Uterus (tissue), 3 donors: ENCODE measurements at regions not wholly inside any gene's neighbourhood (a gene's known extent, or its start where the extent isn't known, plus 50 kb on each side); places are given as distances from the start of the nearest gene placed in this dataset.

Experiments
- DNase-seq, 2 donors: peaks; one replicate each; pipeline ENCODE4 v3.0.0-alpha.2; 2019 to 2020
- H3K27ac ChIP-seq, 2 donors: fragments of 200-600 bp; sonication (generic); 1 replicate in 1 of 2; 2 replicates in 1 of 2; pipeline ENCODE4 v1.5.1; 2016 to 2018
- H3K27me3 ChIP-seq, 2 donors: fragments of 200-600 bp; sonication (generic); one replicate each; pipeline ENCODE4 v1.5.1; 2018 to 2019; ENCODE audit warnings: control low read depth in 1 of 2
- H3K36me3 ChIP-seq, 2 donors: fragments of 200-600 bp; sonication (generic); one replicate each; pipeline ENCODE4 v1.5.1; 2019; ENCODE audit warnings: control low read depth in 1 of 2
- H3K4me1 ChIP-seq, 2 donors: fragments of 200-600 bp; sonication (generic); one replicate each; pipeline ENCODE4 v1.5.1; 2018 to 2019; ENCODE audit warnings: control low read depth in 1 of 2
- H3K4me3 ChIP-seq, 2 donors: fragments of 200-600 bp; sonication (generic); 1 replicate in 1 of 2; 2 replicates in 1 of 2; pipeline ENCODE4 v1.5.1; 2018 to 2019; ENCODE audit warnings: mild to moderate bottlenecking in 1 of 2
- H3K9me3 ChIP-seq, 2 donors: fragments of 200-600 bp; sonication (generic); one replicate each; pipeline ENCODE4 v1.5.1; 2019; ENCODE audit warnings: control low read depth in 1 of 2
- POLR2A ChIP-seq, 2 donors: fragments of 450-650 bp; IDR thresholded peaks; one replicate each; pipeline ENCODE4 v1.6.1; 2016; ENCODE audit warnings: antibody characterized with exemption in 2 of 2, mild to moderate bottlenecking in 1 of 2, moderate library complexity in 1 of 2
- intact Hi-C: fragments of 100-400 bp; cut with DNase I; formaldehyde crosslinking; loops from one replicate; pipeline ENCODE4 v1.15.1; 2023; ENCODE audit warnings: low total_unique reads
- TF ChIP-seq, protein P1 (sequence below), 4 experiments: fragments of 200-600 bp in 2 of 4; fragments of 450-650 bp in 2 of 4; sonication (generic) in 2 of 4; IDR thresholded peaks; one replicate each; pipeline ENCODE4 v1.5.1; 2016 to 2019; ENCODE audit warnings: antibody characterized with exemption in 4 of 4, mild to moderate bottlenecking in 2 of 4, moderate library complexity in 1 of 4
- donor health status: DM: yes; HTN: yes; CAD: no.

- TF ChIP-seq POLR2A (IDR thresholded peaks at IDR 0.05): no peak
- TF ChIP-seq, protein P1, sequence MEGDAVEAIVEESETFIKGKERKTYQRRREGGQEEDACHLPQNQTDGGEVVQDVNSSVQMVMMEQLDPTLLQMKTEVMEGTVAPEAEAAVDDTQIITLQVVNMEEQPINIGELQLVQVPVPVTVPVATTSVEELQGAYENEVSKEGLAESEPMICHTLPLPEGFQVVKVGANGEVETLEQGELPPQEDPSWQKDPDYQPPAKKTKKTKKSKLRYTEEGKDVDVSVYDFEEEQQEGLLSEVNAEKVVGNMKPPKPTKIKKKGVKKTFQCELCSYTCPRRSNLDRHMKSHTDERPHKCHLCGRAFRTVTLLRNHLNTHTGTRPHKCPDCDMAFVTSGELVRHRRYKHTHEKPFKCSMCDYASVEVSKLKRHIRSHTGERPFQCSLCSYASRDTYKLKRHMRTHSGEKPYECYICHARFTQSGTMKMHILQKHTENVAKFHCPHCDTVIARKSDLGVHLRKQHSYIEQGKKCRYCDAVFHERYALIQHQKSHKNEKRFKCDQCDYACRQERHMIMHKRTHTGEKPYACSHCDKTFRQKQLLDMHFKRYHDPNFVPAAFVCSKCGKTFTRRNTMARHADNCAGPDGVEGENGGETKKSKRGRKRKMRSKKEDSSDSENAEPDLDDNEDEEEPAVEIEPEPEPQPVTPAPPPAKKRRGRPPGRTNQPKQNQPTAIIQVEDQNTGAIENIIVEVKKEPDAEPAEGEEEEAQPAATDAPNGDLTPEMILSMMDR (IDR thresholded peaks at IDR 0.05): no peak
- DNase-seq: no peak
- intact Hi-C loops: no loop called here
These were observed 192.7 kb downstream of the ZNF330 start for GRCh38 chr4:141413366-141413765.

DNA sequence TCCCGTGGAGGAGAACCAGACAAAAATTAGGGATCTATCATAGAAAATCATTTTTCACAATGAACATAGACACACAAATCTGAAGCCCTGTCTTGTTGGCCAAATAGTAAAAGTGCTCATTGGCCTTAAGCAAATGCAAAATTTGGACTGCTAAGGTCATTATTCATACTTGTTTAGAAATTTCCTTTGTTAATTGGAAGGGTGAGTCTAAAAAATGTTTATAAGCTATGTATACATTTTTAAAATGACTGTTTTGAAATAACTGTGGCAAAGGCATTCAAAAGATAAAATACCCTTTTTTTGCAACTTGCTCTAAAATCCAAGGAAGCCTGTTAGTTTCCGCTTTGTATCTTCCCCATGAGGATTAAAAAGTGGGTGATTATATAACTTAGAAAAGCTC, 195.0 kb downstream of the ZNF330 start:
- Histone ChIP-seq H3K9me3 (no peaks in the 10 kb centered on the region), H3K36me3 (no peaks in the 10 kb centered on the region), H3K4me3 (no peak overlapping the region), H3K27me3 (no peaks in the 10 kb centered on the region), H3K27ac (no peak overlapping the region), H3K4me1 (no peaks in the 10 kb centered on the region)
- TF ChIP-seq, protein P1 (IDR thresholded peaks at IDR 0.05): no peak
- TF ChIP-seq POLR2A (IDR thresholded peaks at IDR 0.05): no peak
- intact Hi-C loops: no loop called here
- no peak for DNase-seq

More at GRCh38 chr4:141413366-141413765, 192.7 kb downstream of the ZNF330 start:
- Histone ChIP-seq H3K27ac (no peak overlapping the region), H3K27me3 (no peaks in the 10 kb centered on the region), H3K4me1 (no peaks in the 10 kb centered on the region), H3K4me3 (no peak overlapping the region), H3K9me3 (no peaks in the 10 kb centered on the region), H3K36me3 (no peaks in the 10 kb centered on the region)

- intact Hi-C loops: no loop called here
- no peaks in the 10 kb centered on the region for H3K9me3 ChIP-seq
- no peaks in the 10 kb centered on the region for H3K36me3 ChIP-seq
- DNase-seq: no peak
- TF ChIP-seq, protein P1 (IDR thresholded peaks at IDR 0.05): no peak
- TF ChIP-seq POLR2A (IDR thresholded peaks at IDR 0.05): no peak
- H3K27me3 ChIP-seq: no peaks in the 10 kb centered on the region
- H3K4me3 ChIP-seq: no peak overlapping the region
- H3K27ac ChIP-seq: no peak overlapping the region
- H3K4me1 ChIP-seq: no peaks in the 10 kb centered on the region
These were observed 195.5 kb downstream of the ZNF330 start for GRCh38 chr4:141416219-141416618.

- DNase-seq: no peak
- no peaks in the 10 kb centered on the region for H3K36me3 ChIP-seq
- no peaks in the 10 kb centered on the region for H3K4me1 ChIP-seq
- H3K9me3 ChIP-seq: peaks cover 0 to 5% of the 10 kb centered on the region in 2 donors
- no peaks in the 10 kb centered on the region for H3K27me3 ChIP-seq
- H3K27ac ChIP-seq: no peak overlapping the region
- intact Hi-C loops: no loop called here
- H3K4me3 ChIP-seq: no peak overlapping the region
- TF ChIP-seq POLR2A (IDR thresholded peaks at IDR 0.05): no peak
- TF ChIP-seq, protein P1 (IDR thresholded peaks at IDR 0.05): no peak
These were observed 196.1 kb downstream of the ZNF330 start for GRCh38 chr4:141416677-141417363.

GRCh38 chr4:141417387-141417786, 196.7 kb downstream of the ZNF330 start:
- H3K9me3 ChIP-seq: peaks cover 0 to 6% of the 10 kb centered on the region in 2 donors
- no peaks in the 10 kb centered on the region for H3K4me1 ChIP-seq
- intact Hi-C loops: no loop called here
- H3K27ac ChIP-seq: no peak overlapping the region
- H3K36me3 ChIP-seq: no peaks in the 10 kb centered on the region
- DNase-seq: no peak
- no peak overlapping the region for H3K4me3 ChIP-seq
- TF ChIP-seq POLR2A (IDR thresholded peaks at IDR 0.05): no peak
- TF ChIP-seq, protein P1 (IDR thresholded peaks at IDR 0.05): no peak
- no peaks in the 10 kb centered on the region for H3K27me3 ChIP-seq
